OCI-LY3 (cell line): ENCODE measurements at regions not wholly inside any gene's neighbourhood (a gene's known extent, or its start where the extent isn't known, plus 50 kb on each side); places are given as distances from the start of the nearest gene placed in this dataset.

Experiments
- H2AFZ ChIP-seq: fragments of 200-600, 300-600 bp; shearing (Covaris generic); 2 replicates; pipeline ENCODE4 v1.6.0; 2014; ENCODE audit warnings: antibody characterized with exemption, low read depth, low read length
- H3K27ac ChIP-seq: fragments of 200-600, 300-600 bp; sonication (generic); 2 replicates; pipeline ENCODE4 v1.5.1; 2014; ENCODE audit warnings: mild to moderate bottlenecking, low read length, moderate library complexity, mixed read lengths
- H3K27me3 ChIP-seq: fragments of 200-600, 300-600 bp; sonication (generic); 2 replicates; pipeline ENCODE4 v1.6.1; 2014; ENCODE audit warnings: low read depth, low read length, mixed read lengths
- H3K36me3 ChIP-seq: fragments of 200-600, 300-600 bp; sonication (generic); replicated peaks from 2 replicates; pipeline ENCODE3; 2014; ENCODE audit warnings: low read depth, low read length, mixed read lengths
- H3K4me1 ChIP-seq: fragments of 300-600, 200-600 bp; sonication (generic); 2 replicates; pipeline ENCODE4 v1.6.1; 2014; ENCODE audit warnings: low read length, mixed read lengths
- H3K4me2 ChIP-seq: fragments of 200-600, 300-600 bp; sonication (generic); 2 replicates; pipeline ENCODE4 v1.6.1; 2014; ENCODE audit warnings: low read length, mixed read lengths
- H3K4me3 ChIP-seq: fragments of 300-600, 200-600 bp; sonication (generic); 2 replicates; pipeline ENCODE4 v1.5.1; 2014; ENCODE audit warnings: antibody characterized with exemption, mild to moderate bottlenecking, low read length, moderate library complexity
- H3K79me2 ChIP-seq: fragments of 300-600, 200-600 bp; shearing (Covaris generic); 2 replicates; pipeline ENCODE4 v1.6.1; 2014; ENCODE audit warnings: mild to moderate bottlenecking, low read length, mixed read lengths
- H3K9ac ChIP-seq: fragments of 300-600, 200-600 bp; shearing (Covaris generic); 2 replicates; pipeline ENCODE4 v1.6.0; 2014; ENCODE audit warnings: mild to moderate bottlenecking, low read length, moderate library complexity
- H3K9me3 ChIP-seq: fragments of 200-600, 300-600 bp; shearing (Covaris generic); 2 replicates; pipeline ENCODE4 v1.6.1; 2014; ENCODE audit warnings: low read length, mixed read lengths; ENCODE audit not compliant: insufficient read depth
- H4K20me1 ChIP-seq: fragments of 200-600, 300-600 bp; sonication (generic); 2 replicates; pipeline ENCODE4 v1.6.1; 2016; ENCODE audit warnings: low read length, mixed read lengths; ENCODE audit not compliant: insufficient read depth
- CTCF ChIP-seq: fragments of 200-600, 300-600 bp; sonication (generic); IDR thresholded peaks from 2 replicates; pipeline ENCODE4 v1.5.1; 2014; ENCODE audit warnings: antibody characterized with exemption, low read length, low read depth
- EZH2phosphoT487 ChIP-seq: fragments of 200-600 bp; shearing (Covaris generic); IDR thresholded peaks from 2 replicates; pipeline ENCODE4 v1.6.1; 2018; ENCODE audit warnings: antibody characterized with exemption, mixed run types, low read depth

DNA sequence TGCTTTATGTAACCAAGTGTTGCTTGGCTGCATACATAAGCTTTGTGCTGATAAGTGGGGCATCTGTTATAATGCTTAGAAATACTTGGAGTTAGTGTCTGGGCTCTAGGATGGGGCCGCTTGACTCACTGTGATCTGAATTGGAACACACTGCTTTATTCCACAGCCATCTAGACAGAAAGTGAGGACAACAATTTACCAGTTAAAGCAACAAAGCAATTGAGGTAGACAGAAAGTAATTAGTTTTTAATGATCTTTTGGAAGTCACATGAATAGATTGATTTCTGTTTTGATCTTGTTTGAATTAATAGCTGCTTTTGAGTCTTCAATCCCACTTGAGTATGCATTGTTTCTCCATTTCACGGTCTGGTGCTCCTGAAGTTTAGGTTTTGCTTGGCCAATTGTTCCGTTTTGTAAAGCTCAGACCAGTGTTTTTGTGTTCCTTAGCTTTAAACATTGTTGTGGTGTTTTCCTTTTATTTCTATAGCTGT, 157.5 kb downstream of the TRMT11 start:
- no peak overlapping the region for H3K4me3 ChIP-seq
- H3K9me3 ChIP-seq: no peaks in the 10 kb centered on the region
- no peak overlapping the region for H3K9ac ChIP-seq
- H3K4me2 ChIP-seq: no peak overlapping the region
- TF ChIP-seq CTCF (no peak), EZH2phosphoT487 (no peak)
- H2AFZ ChIP-seq: no peak overlapping the region
- no peaks in the 10 kb centered on the region for H3K79me2 ChIP-seq
- H3K4me1 ChIP-seq: no peaks in the 10 kb centered on the region
- no peak overlapping the region for H3K27ac ChIP-seq
- H4K20me1 ChIP-seq: no peaks in the 10 kb centered on the region
- H3K27me3 ChIP-seq: no peaks in the 10 kb centered on the region
- H3K36me3 ChIP-seq: no peaks in the 10 kb centered on the region

- TF ChIP-seq CTCF (no peak), EZH2phosphoT487 (no peak)
- no peaks in the 10 kb centered on the region for H3K4me1 ChIP-seq
- no peaks in the 10 kb centered on the region for H4K20me1 ChIP-seq
- H3K4me3 ChIP-seq: no peak overlapping the region
- no peak overlapping the region for H3K27ac ChIP-seq
- no peak overlapping the region for H2AFZ ChIP-seq
- no peaks in the 10 kb centered on the region for H3K27me3 ChIP-seq
- H3K9ac ChIP-seq: no peak overlapping the region
- no peaks in the 10 kb centered on the region for H3K79me2 ChIP-seq
- H3K9me3 ChIP-seq: no peaks in the 10 kb centered on the region
- H3K36me3 ChIP-seq: no peaks in the 10 kb centered on the region
- H3K4me2 ChIP-seq: no peak overlapping the region
Observed at GRCh38 chr6:126145351-126145750, 159.0 kb downstream of the TRMT11 start.

GRCh38 chr6:126147291-126147815, 161.0 kb downstream of the TRMT11 start:
- H3K4me3 ChIP-seq: no peak overlapping the region
- H3K27me3 ChIP-seq: no peaks in the 10 kb centered on the region
- no peak overlapping the region for H2AFZ ChIP-seq
- TF ChIP-seq EZH2phosphoT487 (no peak), CTCF (no peak)
- no peak overlapping the region for H3K27ac ChIP-seq
- H3K4me2 ChIP-seq: no peak overlapping the region
- H3K36me3 ChIP-seq: no peaks in the 10 kb centered on the region
- H3K9ac ChIP-seq: no peak overlapping the region
- H4K20me1 ChIP-seq: no peaks in the 10 kb centered on the region
- H3K9me3 ChIP-seq: no peaks in the 10 kb centered on the region
- no peaks in the 10 kb centered on the region for H3K4me1 ChIP-seq
- no peaks in the 10 kb centered on the region for H3K79me2 ChIP-seq

GRCh38 chr6:126148853-126149252, 162.5 kb downstream of the TRMT11 start:
- Histone ChIP-seq H3K36me3 (no peaks in the 10 kb centered on the region), H3K4me1 (no peaks in the 10 kb centered on the region), H3K9ac (no peak overlapping the region), H3K4me2 (no peak overlapping the region), H3K27me3 (no peaks in the 10 kb centered on the region), H3K27ac (no peak overlapping the region), H4K20me1 (no peaks in the 10 kb centered on the region), H2AFZ (no peak overlapping the region), H3K9me3 (no peaks in the 10 kb centered on the region), H3K79me2 (no peaks in the 10 kb centered on the region), H3K4me3 (no peak overlapping the region)
- TF ChIP-seq EZH2phosphoT487 (no peak), CTCF (no peak)
